GM18951 (cell line): ENCODE measurements at regions not wholly inside any gene's neighbourhood (a gene's known extent, or its start where the extent isn't known, plus 50 kb on each side); places are given as distances from the start of the nearest gene placed in this dataset.

Experiments
- POLR2A ChIP-seq: IDR thresholded peaks from 4 replicates; pipeline ENCODE4 v1.6.1; 2011; ENCODE audit warnings: mild to moderate bottlenecking; ENCODE audit not compliant: insufficient read length, insufficient read depth; ENCODE audit errors: extremely low read depth
- in situ Hi-C: fragments of 300-500 bp; cut with MboI; formaldehyde crosslinking; loops from one replicate; pipeline ENCODE4 v1.12.0; 2022; ENCODE audit warnings: low sequenced_read_pairs, mixed read lengths, inconsistent platforms; ENCODE audit not compliant: unreplicated experiment

DNA sequence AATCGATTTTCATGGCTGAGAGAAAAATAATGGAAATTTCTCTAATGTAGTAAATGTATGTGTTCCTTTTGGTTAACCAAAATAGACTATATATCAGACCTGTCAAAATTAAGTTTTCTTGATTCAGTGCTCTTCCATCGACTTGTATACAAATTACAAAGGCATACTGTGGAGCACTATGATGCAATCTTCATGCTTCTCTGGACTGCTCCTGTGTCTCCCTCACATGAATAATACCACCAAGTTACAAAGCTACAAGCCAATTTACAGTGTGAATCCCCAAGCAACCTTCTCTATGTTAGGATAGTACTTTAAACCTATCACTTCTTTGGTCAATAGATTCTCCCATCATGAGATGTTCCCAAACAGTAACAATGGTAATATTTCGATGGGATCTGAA lies 577.9 kb downstream of the PPARGC1A start:
- no peak for TF ChIP-seq POLR2A
- in situ Hi-C loops: no loop called here

- TF ChIP-seq POLR2A: no peak
- in situ Hi-C loops: no loop called here
These were observed 584.8 kb downstream of the PPARGC1A start for GRCh38 chr4:23305026-23305425.

DNA sequence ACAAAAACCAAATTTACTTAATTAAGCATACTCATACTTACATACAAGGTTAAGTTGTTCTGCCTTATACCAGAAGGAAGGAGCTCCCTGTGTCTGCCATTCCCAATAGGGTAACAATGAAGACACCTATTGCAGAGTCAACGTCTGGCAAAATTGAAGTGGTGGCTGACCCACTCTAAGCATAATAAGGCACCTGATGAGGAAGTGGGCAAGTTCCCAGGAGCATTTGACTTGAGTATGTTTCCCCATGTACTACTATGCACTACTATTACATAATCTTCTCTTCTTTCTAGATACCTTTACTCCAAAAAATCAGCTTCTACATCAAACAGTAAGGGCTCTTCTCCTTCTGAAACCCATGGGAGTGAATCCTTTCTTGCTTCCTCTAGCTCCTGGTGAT lies 591.5 kb downstream of the PPARGC1A start:
- no peak for TF ChIP-seq POLR2A
- in situ Hi-C loops: no loop called here

GRCh38 chr4:23297327-23297726 lies 592.5 kb downstream of the PPARGC1A start:
- in situ Hi-C loops: no loop called here
- TF ChIP-seq POLR2A: no peak

GRCh38 chr4:23291139-23291538 lies 598.4 kb downstream of the GBA3 start:
- in situ Hi-C loops: no loop called here
- no peak for TF ChIP-seq POLR2A

DNA sequence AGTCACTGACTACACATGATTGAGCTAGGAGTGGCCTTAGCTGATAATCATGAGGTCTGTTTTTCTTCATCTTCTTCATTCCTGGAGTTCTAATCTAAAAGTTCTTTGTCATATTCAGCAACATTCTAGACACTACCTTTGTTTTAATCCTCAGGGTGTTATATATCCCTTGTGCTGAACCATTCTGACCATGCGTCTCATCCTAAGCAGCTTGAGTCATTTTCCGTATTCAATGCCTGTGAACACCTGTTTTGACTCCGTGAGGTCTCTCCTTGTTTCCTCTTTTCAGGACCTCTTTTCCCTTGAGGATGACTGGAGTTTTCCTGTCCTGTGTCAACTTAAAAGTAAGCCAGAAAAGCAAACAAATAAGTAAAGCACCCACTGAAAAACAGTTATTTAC lies 597.9 kb downstream of the GBA3 start:
- TF ChIP-seq POLR2A: no peak
- in situ Hi-C loops: no loop called here

DNA sequence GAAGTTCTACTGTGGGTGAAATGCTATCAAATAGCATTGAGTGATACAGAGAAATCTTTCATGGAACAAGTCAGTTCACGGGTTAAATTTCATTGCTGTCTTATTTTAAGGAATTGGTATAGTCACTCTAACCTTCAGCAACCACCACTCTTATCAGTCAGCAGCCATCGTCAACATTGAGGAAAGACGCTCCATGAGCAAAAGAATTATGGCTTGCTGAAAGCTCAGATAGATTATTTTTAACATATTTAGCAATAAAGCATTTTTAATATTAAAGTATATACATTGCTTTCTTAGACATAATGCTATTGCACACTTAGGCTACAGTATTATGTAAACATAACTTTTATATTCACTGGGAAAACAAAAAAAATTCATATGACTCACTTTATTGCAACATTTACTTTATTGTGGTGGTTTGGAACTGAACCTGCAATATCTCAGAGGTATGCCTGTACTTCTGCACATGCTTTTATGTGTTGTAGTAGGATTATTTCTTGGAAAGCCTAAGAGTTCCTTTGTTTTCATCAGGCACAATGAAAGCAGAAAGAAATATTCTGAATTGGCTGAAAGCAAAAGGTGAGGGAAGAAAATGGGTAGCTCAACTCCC lies 586.7 kb downstream of the GBA3 start:
- in situ Hi-C loops: no loop called here
- TF ChIP-seq POLR2A: no peak

GRCh38 chr4:23278845-23279244 lies 586.1 kb downstream of the GBA3 start:
- in situ Hi-C loops: no loop called here
- no peak for TF ChIP-seq POLR2A

GRCh38 chr4:23276076-23276475 lies 583.3 kb downstream of the GBA3 start:
- in situ Hi-C loops: no loop called here

GRCh38 chr4:23269566-23269965 lies 576.8 kb downstream of the GBA3 start:
- in situ Hi-C loops: no loop called here
- no peak for TF ChIP-seq POLR2A

More at GRCh38 chr4:23276076-23276475, 583.3 kb downstream of the GBA3 start:
- no peak for TF ChIP-seq POLR2A

DNA sequence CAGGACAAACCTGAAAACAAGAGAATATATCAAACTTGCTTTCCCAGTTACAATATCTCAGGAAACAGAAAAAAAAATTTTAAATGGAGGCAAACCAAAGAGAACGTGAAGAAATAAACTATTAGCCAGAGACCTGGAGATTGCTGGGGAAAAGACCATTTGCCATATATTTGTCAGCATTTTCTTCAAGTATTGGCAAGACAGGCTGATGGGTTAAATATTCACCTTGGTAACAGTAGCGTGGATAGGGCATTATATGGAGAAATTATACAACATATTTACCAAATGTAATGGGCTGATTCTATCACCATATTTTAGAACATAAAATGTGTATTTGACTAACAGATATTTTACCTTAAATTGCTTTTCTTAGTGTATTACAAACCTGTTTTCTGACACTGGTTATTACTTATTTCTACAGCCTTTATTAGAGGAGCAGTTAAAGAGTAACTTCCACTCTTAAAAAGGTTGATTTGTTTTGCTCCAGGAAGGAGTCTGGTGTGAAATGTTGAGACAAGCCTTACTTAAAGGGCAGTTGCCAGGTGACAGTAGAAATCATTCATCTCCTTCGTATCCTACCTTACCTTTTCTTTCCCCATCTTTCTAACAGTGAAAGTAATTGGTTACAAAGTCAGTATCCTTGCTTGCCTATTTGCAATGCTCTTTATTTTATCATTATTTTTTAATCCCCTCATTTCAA lies 575.5 kb downstream of the GBA3 start:
- no peak for TF ChIP-seq POLR2A
- in situ Hi-C loops: no loop called here

GRCh38 chr4:23266401-23266800 lies 573.7 kb downstream of the GBA3 start:
- in situ Hi-C loops: no loop called here
- no peak for TF ChIP-seq POLR2A

DNA sequence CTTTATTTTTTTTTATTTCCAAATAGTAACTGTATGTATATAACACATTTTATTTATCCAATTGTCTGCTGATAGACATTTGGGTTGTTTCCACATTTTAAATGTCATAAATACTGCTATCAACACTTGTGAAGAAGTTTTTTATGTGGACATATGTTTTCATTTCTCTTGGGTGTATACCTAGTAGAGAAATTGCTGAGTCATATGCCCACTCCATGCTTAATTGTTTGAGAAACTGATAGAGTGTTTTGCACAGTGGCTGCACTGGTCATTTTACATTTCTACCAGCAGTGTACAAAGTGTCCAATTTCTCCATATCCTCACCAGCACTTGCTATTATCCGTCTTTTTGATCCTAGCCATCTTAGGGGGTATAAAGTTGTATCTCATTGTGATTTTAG lies 567.8 kb downstream of the GBA3 start:
- no peak for TF ChIP-seq POLR2A
- in situ Hi-C loops: no loop called here

GRCh38 chr4:23245203-23245832 lies 552.6 kb downstream of the GBA3 start:
- in situ Hi-C loops: no loop called here
- no peak for TF ChIP-seq POLR2A
